SJSA1 (cell line): ENCODE measurements at regions not wholly inside any gene's neighbourhood (a gene's known extent, or its start where the extent isn't known, plus 50 kb on each side); places are given as distances from the start of the nearest gene placed in this dataset.

ENCODE experiments used
- DNase-seq, 2 experiments: peaks; one replicate each; pipeline ENCODE4 v3.0.0-alpha.2; 2015 to 2020; ENCODE audit warnings: low spot score in 2 of 2, low read depth in 1 of 2
- H3K27ac ChIP-seq: fragments of 250-450 bp; sonication (Bioruptor Pico); 2 replicates; pipeline ENCODE4 v1.5.1; 2020; ENCODE audit warnings: mild to moderate bottlenecking, moderate library complexity
- H3K27me3 ChIP-seq: fragments of 250-450 bp; sonication (Bioruptor Pico); replicated peaks from 2 replicates; pipeline ENCODE4 v1.5.1; 2020; ENCODE audit warnings: mild to moderate bottlenecking, moderate library complexity
- H3K36me3 ChIP-seq: fragments of 250-450 bp; sonication (Bioruptor Pico); 2 replicates; pipeline ENCODE4 v1.5.1; 2020; ENCODE audit warnings: mild to moderate bottlenecking
- H3K4me1 ChIP-seq: fragments of 250-450 bp; sonication (Bioruptor Pico); replicated peaks from 2 replicates; pipeline ENCODE4 v1.6.1; 2021; ENCODE audit warnings: mild to moderate bottlenecking
- H3K4me3 ChIP-seq: fragments of 250-450 bp; sonication (Bioruptor Pico); 2 replicates; pipeline ENCODE4 v1.5.1; 2020; ENCODE audit warnings: mild to moderate bottlenecking
- H3K9me3 ChIP-seq: fragments of 250-450 bp; sonication (Bioruptor Pico); replicated peaks from 2 replicates; pipeline ENCODE4 v1.5.1; 2020; ENCODE audit warnings: mild to moderate bottlenecking

GRCh38 chr18:61096226-61096625 is 237.0 kb upstream of the CDH20 start:
- DNase-seq = no peak
- Histone ChIP-seq H3K4me3 (no peak overlapping the region), H3K27ac (no peak overlapping the region), H3K4me1 (no peaks in the 10 kb centered on the region), H3K36me3 (no peaks in the 10 kb centered on the region), H3K9me3 (no peaks in the 10 kb centered on the region), H3K27me3 (no peaks in the 10 kb centered on the region)

GRCh38 chr18:61107113-61107512 is 226.1 kb upstream of the CDH20 start:
- no peak overlapping the region for H3K27ac ChIP-seq
- no peaks in the 10 kb centered on the region for H3K9me3 ChIP-seq
- H3K4me3 ChIP-seq = no peak overlapping the region
- H3K36me3 ChIP-seq = no peaks in the 10 kb centered on the region
- no peak for DNase-seq
- H3K4me1 ChIP-seq = no peaks in the 10 kb centered on the region
- no peaks in the 10 kb centered on the region for H3K27me3 ChIP-seq

- Histone ChIP-seq H3K36me3 (no peaks in the 10 kb centered on the region), H3K4me3 (no peak overlapping the region), H3K9me3 (no peaks in the 10 kb centered on the region), H3K27ac (no peak overlapping the region), H3K27me3 (no peaks in the 10 kb centered on the region; the same call in 1 of the 2 replicates), H3K4me1 (no peaks in the 10 kb centered on the region)
- DNase-seq = no peak
Observed at GRCh38 chr18:61108706-61109105, 224.5 kb upstream of the CDH20 start.

- Histone ChIP-seq H3K9me3 (no peaks in the 10 kb centered on the region), H3K27ac (no peak overlapping the region), H3K4me1 (no peaks in the 10 kb centered on the region), H3K4me3 (no peak overlapping the region), H3K27me3 (no peaks in the 10 kb centered on the region; the same call in 1 of the 2 replicates), H3K36me3 (no peaks in the 10 kb centered on the region)
- DNase-seq = no peak
Observed at GRCh38 chr18:61123309-61123708, 209.9 kb upstream of the CDH20 start.

GRCh38 chr18:61127714-61128467 is 205.3 kb upstream of the CDH20 start:
- H3K27ac ChIP-seq = no peak overlapping the region
- H3K4me3 ChIP-seq = no peak overlapping the region
- no peaks in the 10 kb centered on the region for H3K9me3 ChIP-seq
- H3K36me3 ChIP-seq = no peaks in the 10 kb centered on the region
- H3K27me3 ChIP-seq = no peaks in the 10 kb centered on the region; the same call in 1 of the 2 replicates
- no peak for DNase-seq
- no peaks in the 10 kb centered on the region for H3K4me1 ChIP-seq

GRCh38 chr18:61129001-61129400 is 204.2 kb upstream of the CDH20 start:
- H3K27me3 ChIP-seq = no peaks in the 10 kb centered on the region; the same call in 1 of the 2 replicates
- no peaks in the 10 kb centered on the region for H3K4me1 ChIP-seq
- DNase-seq = no peak
- no peak overlapping the region for H3K4me3 ChIP-seq
- no peaks in the 10 kb centered on the region for H3K36me3 ChIP-seq
- no peak overlapping the region for H3K27ac ChIP-seq
- no peaks in the 10 kb centered on the region for H3K9me3 ChIP-seq

GRCh38 chr18:61132031-61132430 is 201.2 kb upstream of the CDH20 start:
- no peak overlapping the region for H3K4me3 ChIP-seq
- H3K27ac ChIP-seq = no peak overlapping the region
- no peaks in the 10 kb centered on the region for H3K36me3 ChIP-seq
- H3K4me1 ChIP-seq = no peaks in the 10 kb centered on the region
- H3K27me3 ChIP-seq = no peaks in the 10 kb centered on the region
- H3K9me3 ChIP-seq = no peaks in the 10 kb centered on the region
- no peak for DNase-seq

GRCh38 chr18:61133783-61134182 is 199.4 kb upstream of the CDH20 start:
- no peaks in the 10 kb centered on the region for H3K4me1 ChIP-seq
- H3K36me3 ChIP-seq = no peaks in the 10 kb centered on the region
- no peaks in the 10 kb centered on the region for H3K27me3 ChIP-seq
- no peak for DNase-seq
- no peak overlapping the region for H3K4me3 ChIP-seq
- H3K9me3 ChIP-seq = no peaks in the 10 kb centered on the region
- no peak overlapping the region for H3K27ac ChIP-seq

GRCh38 chr18:61136711-61137251 is 196.4 kb upstream of the CDH20 start:
- no peaks in the 10 kb centered on the region for H3K9me3 ChIP-seq
- no peaks in the 10 kb centered on the region for H3K4me1 ChIP-seq
- no peak for DNase-seq
- no peaks in the 10 kb centered on the region for H3K27me3 ChIP-seq
- no peak overlapping the region for H3K4me3 ChIP-seq
- H3K36me3 ChIP-seq = no peaks in the 10 kb centered on the region
- H3K27ac ChIP-seq = no peak overlapping the region

- Histone ChIP-seq H3K36me3 (no peaks in the 10 kb centered on the region), H3K9me3 (no peaks in the 10 kb centered on the region), H3K4me3 (no peak overlapping the region), H3K27me3 (no peaks in the 10 kb centered on the region), H3K4me1 (no peaks in the 10 kb centered on the region), H3K27ac (no peak overlapping the region)
- no peak for DNase-seq
Observed at GRCh38 chr18:61141691-61142090, 191.5 kb upstream of the CDH20 start.

- DNase-seq = no peak
- Histone ChIP-seq H3K27ac (no peak overlapping the region), H3K4me3 (no peak overlapping the region), H3K27me3 (no peaks in the 10 kb centered on the region), H3K36me3 (no peaks in the 10 kb centered on the region), H3K9me3 (no peaks in the 10 kb centered on the region), H3K4me1 (no peaks in the 10 kb centered on the region)
Observed at GRCh38 chr18:61148322-61148721, 184.9 kb upstream of the CDH20 start.

- Histone ChIP-seq H3K4me1 (no peaks in the 10 kb centered on the region), H3K27me3 (no peaks in the 10 kb centered on the region), H3K9me3 (no peaks in the 10 kb centered on the region), H3K36me3 (no peaks in the 10 kb centered on the region), H3K27ac (no peak overlapping the region), H3K4me3 (no peak overlapping the region)
- DNase-seq = no peak
Observed at GRCh38 chr18:61149786-61150185, 183.4 kb upstream of the CDH20 start.

- Histone ChIP-seq H3K36me3 (no peaks in the 10 kb centered on the region), H3K4me3 (no peak overlapping the region), H3K4me1 (no peaks in the 10 kb centered on the region), H3K27ac (no peak overlapping the region), H3K9me3 (no peaks in the 10 kb centered on the region), H3K27me3 (no peaks in the 10 kb centered on the region)
- no peak for DNase-seq
Observed at GRCh38 chr18:61153571-61153970, 179.7 kb upstream of the CDH20 start.

- no peak overlapping the region for H3K27ac ChIP-seq
- H3K27me3 ChIP-seq = no peaks in the 10 kb centered on the region
- H3K4me1 ChIP-seq = no peaks in the 10 kb centered on the region
- no peak for DNase-seq
- H3K36me3 ChIP-seq = no peaks in the 10 kb centered on the region
- no peak overlapping the region for H3K4me3 ChIP-seq
- H3K9me3 ChIP-seq = no peaks in the 10 kb centered on the region
Observed at GRCh38 chr18:61154866-61155265, 178.4 kb upstream of the CDH20 start.

GRCh38 chr18:61155586-61155985 is 177.6 kb upstream of the CDH20 start:
- no peaks in the 10 kb centered on the region for H3K4me1 ChIP-seq
- no peak overlapping the region for H3K27ac ChIP-seq
- no peak overlapping the region for H3K4me3 ChIP-seq
- no peak for DNase-seq
- no peaks in the 10 kb centered on the region for H3K27me3 ChIP-seq
- H3K9me3 ChIP-seq = no peaks in the 10 kb centered on the region
- no peaks in the 10 kb centered on the region for H3K36me3 ChIP-seq
